ENCODE measurements at regions not wholly inside any gene's neighbourhood (a gene's known extent, or its start where the extent isn't known, plus 50 kb on each side); places are given as distances from the start of the nearest gene placed in this dataset.

DNA sequence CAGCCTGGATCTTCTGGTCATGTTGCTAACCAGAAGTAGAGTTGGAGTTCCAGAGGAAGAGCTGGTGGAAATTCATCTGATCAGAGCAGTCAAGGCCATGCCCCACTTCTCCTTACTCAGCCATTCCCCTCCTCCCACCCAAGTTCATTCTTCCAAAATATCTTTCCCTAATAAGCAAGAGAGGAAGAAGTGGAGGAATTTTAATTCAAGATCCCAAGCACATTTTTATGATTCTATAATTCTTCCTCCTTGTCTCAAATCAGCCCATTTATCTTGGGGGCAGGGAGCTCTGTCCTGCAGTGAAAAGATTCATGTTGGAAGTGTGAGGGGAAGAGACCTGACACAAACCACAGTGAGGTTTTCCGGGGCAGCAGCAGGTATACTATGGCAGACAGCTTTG lies 85.0 kb upstream of the GALNT15 start:
- TF ChIP-seq, protein P1, sequence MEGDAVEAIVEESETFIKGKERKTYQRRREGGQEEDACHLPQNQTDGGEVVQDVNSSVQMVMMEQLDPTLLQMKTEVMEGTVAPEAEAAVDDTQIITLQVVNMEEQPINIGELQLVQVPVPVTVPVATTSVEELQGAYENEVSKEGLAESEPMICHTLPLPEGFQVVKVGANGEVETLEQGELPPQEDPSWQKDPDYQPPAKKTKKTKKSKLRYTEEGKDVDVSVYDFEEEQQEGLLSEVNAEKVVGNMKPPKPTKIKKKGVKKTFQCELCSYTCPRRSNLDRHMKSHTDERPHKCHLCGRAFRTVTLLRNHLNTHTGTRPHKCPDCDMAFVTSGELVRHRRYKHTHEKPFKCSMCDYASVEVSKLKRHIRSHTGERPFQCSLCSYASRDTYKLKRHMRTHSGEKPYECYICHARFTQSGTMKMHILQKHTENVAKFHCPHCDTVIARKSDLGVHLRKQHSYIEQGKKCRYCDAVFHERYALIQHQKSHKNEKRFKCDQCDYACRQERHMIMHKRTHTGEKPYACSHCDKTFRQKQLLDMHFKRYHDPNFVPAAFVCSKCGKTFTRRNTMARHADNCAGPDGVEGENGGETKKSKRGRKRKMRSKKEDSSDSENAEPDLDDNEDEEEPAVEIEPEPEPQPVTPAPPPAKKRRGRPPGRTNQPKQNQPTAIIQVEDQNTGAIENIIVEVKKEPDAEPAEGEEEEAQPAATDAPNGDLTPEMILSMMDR (IDR thresholded peaks at IDR 0.05), result no peak
- no peak for TF ChIP-seq POLR2A (IDR thresholded peaks at IDR 0.05)

Data from body of pancreas (tissue), 4 donors.